ENCODE measurements at regions not wholly inside any gene's neighbourhood (a gene's known extent, or its start where the extent isn't known, plus 50 kb on each side); places are given as distances from the start of the nearest gene placed in this dataset.

DNA sequence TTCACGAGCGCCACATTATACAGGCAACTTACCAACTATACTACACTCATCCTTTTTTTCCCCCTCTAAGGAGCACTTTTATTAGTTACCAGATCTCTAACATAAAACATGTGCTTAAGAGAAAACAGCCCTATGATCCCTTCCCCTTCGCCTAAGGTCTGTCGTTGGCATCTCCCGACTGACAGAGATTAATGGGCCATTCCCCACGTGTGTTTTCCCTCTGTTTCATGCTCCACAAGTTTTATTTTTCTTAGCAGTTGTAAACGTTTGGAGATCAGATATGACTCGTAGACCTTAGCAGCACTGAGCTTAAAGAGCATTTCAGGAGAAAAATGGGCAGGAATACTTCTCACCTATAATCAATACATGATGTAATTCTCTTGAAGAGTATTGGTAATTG is 51.4 kb upstream of the FZD10 start:
- H3K4me3 ChIP-seq (ENCODE audit: control insufficient read depth in 1 of 7, extremely low read depth in 1 of 7, insufficient read depth in 4 of 7, low read depth in 2 of 7, low read length in 6 of 7) = no peak overlapping the region
- H3K27me3 ChIP-seq (replicated peaks in 2 of 5; ENCODE audit: control insufficient read depth in 4 of 5, insufficient read depth in 5 of 5, low read length in 4 of 5) = peaks cover 2 to 37% (median 7%) of the 10 kb centered on the region in 5 experiments
- H3K9me3 ChIP-seq (ENCODE audit: control extremely low read depth in 1 of 5, control insufficient read depth in 4 of 5, insufficient read depth in 2 of 5, low read depth in 1 of 5, low read length in 4 of 5) = peaks cover 0 to 8% (median 3%) of the 10 kb centered on the region in 5 experiments
- ChIA-PET CTCF (no interaction called here), POLR2A (no interaction called here)
- no peak overlapping the region for H3K27ac ChIP-seq (ENCODE audit: insufficient read depth in 1 of 2, low read depth in 1 of 2, low read length in 2 of 2, poor library complexity in 1 of 2, severe bottlenecking in 2 of 2)
- WGBS (ENCODE audit: insufficient coverage) = 61% methylated on average over 6 of the region's 8 CpGs
- H3K36me3 ChIP-seq (ENCODE audit: control insufficient read depth in 4 of 4, insufficient read depth in 4 of 4, low read length in 3 of 4) = no peaks in the 10 kb centered on the region
- H3K4me1 ChIP-seq (ENCODE audit: control extremely low read depth in 1 of 4, control insufficient read depth in 4 of 4, insufficient read depth in 4 of 4, low read length in 3 of 4) = no peaks in the 10 kb centered on the region
- DNase-seq = no peak

DNA sequence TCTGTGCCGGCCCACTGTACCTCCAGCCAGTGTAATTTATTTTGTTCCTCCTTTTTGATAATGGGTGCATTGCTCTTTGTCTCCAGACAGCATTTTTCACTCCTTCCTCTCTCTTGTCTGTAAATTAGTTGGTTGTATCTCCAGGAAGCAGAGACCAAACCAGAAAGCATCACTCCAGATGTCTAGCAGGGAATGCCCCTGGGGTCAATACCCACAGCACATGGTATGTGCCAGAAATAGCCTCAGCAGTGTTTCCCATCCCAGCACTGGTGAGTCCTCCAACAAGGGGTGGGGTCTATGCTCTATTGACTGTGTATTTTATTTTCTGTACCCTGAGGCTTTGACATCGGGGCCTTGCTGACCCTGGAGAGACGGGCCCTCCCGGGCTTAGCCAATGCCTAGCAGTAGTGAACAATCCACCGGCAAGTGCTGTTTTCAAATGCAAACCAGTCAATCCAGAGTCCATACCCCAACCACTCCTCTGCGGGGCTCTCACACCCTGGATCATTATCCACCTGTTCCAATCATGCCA is 50.2 kb upstream of the FZD10 start:
- H3K27me3 ChIP-seq (replicated peaks in 2 of 5; ENCODE audit: control insufficient read depth in 4 of 5, insufficient read depth in 5 of 5, low read length in 4 of 5) = peaks cover 0 to 34% (median 7%) of the 10 kb centered on the region in 5 experiments
- 49% methylated on average over 3 of the region's 6 CpGs for WGBS (ENCODE audit: insufficient coverage)
- no peak overlapping the region for H3K27ac ChIP-seq (ENCODE audit: insufficient read depth in 1 of 2, low read depth in 1 of 2, low read length in 2 of 2, poor library complexity in 1 of 2, severe bottlenecking in 2 of 2)
- H3K4me1 ChIP-seq (ENCODE audit: control extremely low read depth in 1 of 4, control insufficient read depth in 4 of 4, insufficient read depth in 4 of 4, low read length in 3 of 4) = no peaks in the 10 kb centered on the region
- no peak for DNase-seq
- peaks cover 0 to 6% (median 3%) of the 10 kb centered on the region in 5 experiments for H3K9me3 ChIP-seq (ENCODE audit: control extremely low read depth in 1 of 5, control insufficient read depth in 4 of 5, insufficient read depth in 2 of 5, low read depth in 1 of 5, low read length in 4 of 5)
- H3K4me3 ChIP-seq (ENCODE audit: control insufficient read depth in 1 of 7, extremely low read depth in 1 of 7, insufficient read depth in 4 of 7, low read depth in 2 of 7, low read length in 6 of 7) = no peak overlapping the region
- ChIA-PET CTCF (no interaction called here), POLR2A (no interaction called here)
- H3K36me3 ChIP-seq (ENCODE audit: control insufficient read depth in 4 of 4, insufficient read depth in 4 of 4, low read length in 3 of 4) = no peaks in the 10 kb centered on the region
